HEK293 (cell line): ENCODE measurements at regions not wholly inside any gene's neighbourhood (a gene's known extent, or its start where the extent isn't known, plus 50 kb on each side); places are given as distances from the start of the nearest gene placed in this dataset.

Experiments
- CTCF ChIA-PET: fragments of 350-600 bp; formaldehyde crosslinking; extraction: SDS; loops from one replicate; lab custom pipeline; 2021; ENCODE audit warnings: antibody characterized with exemption; lab: Yijun Ruan, JAX
- POLR2A ChIA-PET: fragments of 300-600 bp; formaldehyde crosslinking; extraction: SDS; loops from one replicate; lab custom pipeline; 2020; ENCODE audit warnings: antibody characterized with exemption, inconsistent platforms; lab: Yijun Ruan, JAX
- H3K27ac ChIP-seq: fragments of 200-500 bp; sonication (Bioruptor generic); 2 replicates; pipeline ENCODE4 v1.5.1; 2014; ENCODE audit warnings: low read depth, low read length, control low read depth, inconsistent platforms; ENCODE audit errors: extremely low read depth
- H3K36me3 ChIP-seq, 2 experiments: fragments of 200-500 bp in 1 of 2; sonication (Bioruptor generic) in 1 of 2; 1 replicate in 1 of 2; 2 replicates in 1 of 2; pipeline ENCODE4 v1.5.1; 2014 to 2017; ENCODE audit warnings: inconsistent platforms in 2 of 2, low read length in 2 of 2; ENCODE audit not compliant: control insufficient read depth in 2 of 2, insufficient read depth in 1 of 2
- H3K4me1 ChIP-seq: fragments of 200-500 bp; sonication (Bioruptor generic); 2 replicates; pipeline ENCODE4 v1.5.1; 2014; ENCODE audit warnings: mild to moderate bottlenecking, low read length, inconsistent platforms; ENCODE audit not compliant: control insufficient read depth, insufficient read depth
- H3K4me3 ChIP-seq: 2 replicates; pipeline ENCODE4 v1.5.1; 2011; ENCODE audit warnings: low read depth, mild to moderate bottlenecking, control low read depth, low read length, moderate library complexity
- H3K9me3 ChIP-seq: fragments of 200-500 bp; sonication (Bioruptor generic); 2 replicates; pipeline ENCODE4 v1.5.1; 2014; ENCODE audit warnings: low read depth, low read length, inconsistent platforms; ENCODE audit not compliant: control insufficient read depth, insufficient read depth
- GLI2 ChIP-seq: fragments of 450-650 bp; formaldehyde crosslinking; IDR thresholded peaks from 2 replicates; pipeline ENCODE4; 2017; ENCODE audit warnings: missing biosample characterization, missing genetic modification characterization, low read depth, borderline replicate concordance
- HOXD13 ChIP-seq: sonication (generic); formaldehyde crosslinking; IDR thresholded peaks from 2 replicates; pipeline ENCODE4 v1.8.0; 2022; ENCODE audit warnings: missing genetic modification reagents, borderline replicate concordance
- KLF16 ChIP-seq: fragments of 450-650 bp; formaldehyde crosslinking; IDR thresholded peaks from 2 replicates; pipeline ENCODE4 v1.5.1; 2017; ENCODE audit warnings: missing biosample characterization, missing genetic modification characterization
- SALL2 ChIP-seq: fragments of 450-650 bp; formaldehyde crosslinking; IDR thresholded peaks from 2 replicates; pipeline ENCODE4 v1.5.0; 2017; ENCODE audit warnings: missing biosample characterization, mild to moderate bottlenecking, missing genetic modification characterization, borderline replicate concordance
- SP2 ChIP-seq: fragments of 450-650 bp; formaldehyde crosslinking; IDR thresholded peaks from 2 replicates; pipeline ENCODE4 v1.5.1; 2016; ENCODE audit warnings: missing biosample characterization, missing genetic modification characterization
- YY2 ChIP-seq: fragments of 450-650 bp; formaldehyde crosslinking; IDR thresholded peaks from 2 replicates; pipeline ENCODE4 v1.5.1; 2016; ENCODE audit warnings: missing biosample characterization, missing genetic modification characterization
- ZEB2 ChIP-seq: fragments of 450-650 bp; formaldehyde crosslinking; IDR thresholded peaks from 2 replicates; pipeline ENCODE4 v1.5.1; 2016; ENCODE audit warnings: missing biosample characterization, missing genetic modification characterization
- ZFP3 ChIP-seq: fragments of 450-650 bp; formaldehyde crosslinking; IDR thresholded peaks from 2 replicates; pipeline ENCODE4 v1.5.1; 2016; ENCODE audit warnings: low read depth, missing biosample characterization, missing genetic modification characterization
- ZFP41 ChIP-seq: fragments of 450-650 bp; formaldehyde crosslinking; IDR thresholded peaks from 2 replicates; pipeline ENCODE4 v1.5.1; 2016; ENCODE audit warnings: missing biosample characterization, missing genetic modification characterization, borderline replicate concordance
- ZNF155 ChIP-seq: fragments of 450-650 bp; formaldehyde crosslinking; IDR thresholded peaks from 2 replicates; pipeline ENCODE4 v1.5.1; 2016; ENCODE audit warnings: missing biosample characterization, missing genetic modification characterization
- ZNF157 ChIP-seq: fragments of 450-650 bp; formaldehyde crosslinking; IDR thresholded peaks from 2 replicates; pipeline ENCODE4 v1.5.1; 2016; ENCODE audit warnings: missing biosample characterization, missing genetic modification characterization
- ZNF214 ChIP-seq: fragments of 450-650 bp; formaldehyde crosslinking; IDR thresholded peaks from 2 replicates; pipeline ENCODE4 v1.5.1; 2017; ENCODE audit warnings: missing biosample characterization, mild to moderate bottlenecking, missing genetic modification characterization, borderline replicate concordance
- ZNF37A ChIP-seq: fragments of 450-650 bp; IDR thresholded peaks from 2 replicates; pipeline ENCODE4 v1.5.1; 2018; ENCODE audit warnings: missing biosample characterization, missing genetic modification characterization
- ZNF423 ChIP-seq: fragments of 450-650 bp; formaldehyde crosslinking; IDR thresholded peaks from 2 replicates; pipeline ENCODE4 v1.5.1; 2016; ENCODE audit warnings: missing biosample characterization, missing genetic modification characterization
- ZNF473 ChIP-seq: fragments of 450-650 bp; formaldehyde crosslinking; IDR thresholded peaks from 2 replicates; pipeline ENCODE4 v1.5.1; 2017; ENCODE audit warnings: missing biosample characterization, missing genetic modification characterization
- ZNF521 ChIP-seq: fragments of 450-650 bp; formaldehyde crosslinking; IDR thresholded peaks from 2 replicates; pipeline ENCODE4 v1.5.1; 2017; ENCODE audit warnings: missing biosample characterization, mild to moderate bottlenecking, missing genetic modification characterization
- ZNF600 ChIP-seq: fragments of 450-650 bp; formaldehyde crosslinking; IDR thresholded peaks from 2 replicates; pipeline ENCODE4 v1.5.1; 2016; ENCODE audit warnings: missing biosample characterization, missing genetic modification characterization
- ZNF658 ChIP-seq: fragments of 450-650 bp; formaldehyde crosslinking; IDR thresholded peaks from 2 replicates; pipeline ENCODE4; 2016; ENCODE audit warnings: missing biosample characterization, missing genetic modification characterization
- ZNF677 ChIP-seq: fragments of 450-650 bp; IDR thresholded peaks from 2 replicates; pipeline ENCODE4 v1.5.0; 2018; ENCODE audit warnings: missing biosample characterization, mild to moderate bottlenecking, missing genetic modification characterization, moderate library complexity
- ZNF747 ChIP-seq: fragments of 450-650 bp; formaldehyde crosslinking; IDR thresholded peaks from 2 replicates; pipeline ENCODE4 v1.5.1; 2016; ENCODE audit warnings: missing biosample characterization, missing genetic modification characterization
- ZNF791 ChIP-seq: fragments of 450-650 bp; formaldehyde crosslinking; IDR thresholded peaks from 2 replicates; pipeline ENCODE4 v1.5.1; 2016; ENCODE audit warnings: missing biosample characterization, missing genetic modification characterization
- TF ChIP-seq, protein P1 (sequence below): IDR thresholded peaks from 2 replicates; pipeline ENCODE4 v1.6.1; 2011; ENCODE audit warnings: mild to moderate bottlenecking, low read depth, low read length, borderline replicate concordance
- TF ChIP-seq, protein P2 (sequence below): fragments of 450-650 bp; formaldehyde crosslinking; IDR thresholded peaks from 2 replicates; pipeline ENCODE4 v1.5.1; 2016; ENCODE audit warnings: missing biosample characterization, missing genetic modification characterization, borderline replicate concordance
- TF ChIP-seq, protein P3 (sequence below): fragments of 450-650 bp; IDR thresholded peaks from 2 replicates; pipeline ENCODE4 v1.5.1; 2018; ENCODE audit warnings: missing biosample characterization, missing genetic modification characterization

DNA sequence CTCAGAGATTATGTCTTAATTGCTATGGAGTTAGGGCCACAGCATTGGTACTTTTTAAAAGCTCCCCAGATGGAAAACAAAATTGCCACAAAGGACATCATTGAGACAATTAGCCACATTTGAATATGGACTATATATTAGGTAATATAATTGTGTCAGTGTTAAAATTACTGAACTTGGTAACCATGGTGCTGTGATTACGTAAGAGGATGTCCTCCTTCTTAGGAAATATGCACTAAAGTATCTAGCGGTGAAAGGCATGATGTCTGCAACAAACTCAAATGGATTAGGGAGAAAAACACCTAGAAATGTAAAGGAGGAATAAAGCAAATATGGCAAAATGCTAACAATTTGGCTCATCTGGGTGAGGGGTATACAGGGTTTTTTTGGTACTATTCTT lies 89.9 kb upstream of the PAK3 start:
- TF ChIP-seq ZNF473 (tag by site-specific recombination) (no peak), GLI2 (tag by site-specific recombination) (no peak), ZNF214 (tag by site-specific recombination) (no peak), ZEB2 (tag by site-specific recombination) (no peak), ZNF157 (tag by site-specific recombination) (no peak), ZNF747 (tag by site-specific recombination) (no peak), ZNF791 (tag by site-specific recombination) (no peak), SP2 (no peak), ZNF677 (tag by site-specific recombination) (no peak)
- TF ChIP-seq, protein P1, sequence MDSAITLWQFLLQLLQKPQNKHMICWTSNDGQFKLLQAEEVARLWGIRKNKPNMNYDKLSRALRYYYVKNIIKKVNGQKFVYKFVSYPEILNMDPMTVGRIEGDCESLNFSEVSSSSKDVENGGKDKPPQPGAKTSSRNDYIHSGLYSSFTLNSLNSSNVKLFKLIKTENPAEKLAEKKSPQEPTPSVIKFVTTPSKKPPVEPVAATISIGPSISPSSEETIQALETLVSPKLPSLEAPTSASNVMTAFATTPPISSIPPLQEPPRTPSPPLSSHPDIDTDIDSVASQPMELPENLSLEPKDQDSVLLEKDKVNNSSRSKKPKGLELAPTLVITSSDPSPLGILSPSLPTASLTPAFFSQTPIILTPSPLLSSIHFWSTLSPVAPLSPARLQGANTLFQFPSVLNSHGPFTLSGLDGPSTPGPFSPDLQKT, result no peak
- no peak overlapping the region for H3K27ac ChIP-seq
- H3K4me1 ChIP-seq, result no peaks in the 10 kb centered on the region
- no peaks in the 10 kb centered on the region for H3K36me3 ChIP-seq
- H3K4me3 ChIP-seq, result no peak overlapping the region
- POLR2A ChIA-PET, result no interaction called here
- CTCF ChIA-PET, result interaction anchor here (1.0 kb wide), 1 partner anchor 14 kb away, joined by 4 read pairs; no protein-coding TSS in a partner anchor
- H3K9me3 ChIP-seq, result no peaks in the 10 kb centered on the region

DNA sequence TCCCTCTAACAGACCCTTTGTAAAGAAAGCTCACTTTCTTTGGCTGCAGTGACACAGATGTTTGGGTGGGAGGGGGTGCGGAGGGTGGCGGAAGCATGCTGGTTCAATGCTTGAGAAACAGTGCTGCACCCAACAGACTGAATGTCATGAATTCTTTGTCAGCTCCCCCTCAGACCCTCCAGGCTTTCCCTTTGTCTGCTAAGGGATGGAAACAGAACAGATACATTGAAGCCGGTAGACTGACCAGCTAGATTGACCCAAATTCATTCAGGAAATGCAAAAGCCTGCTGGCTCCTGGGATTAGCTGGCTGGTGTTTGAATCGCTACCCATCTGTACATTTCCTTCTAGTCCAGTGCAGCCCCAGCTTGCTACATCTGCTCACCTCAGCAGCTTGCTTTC lies 90.8 kb upstream of the PAK3 start:
- H3K9me3 ChIP-seq, result no peaks in the 10 kb centered on the region
- POLR2A ChIA-PET, result no interaction called here
- H3K4me3 ChIP-seq, result no peak overlapping the region
- no peaks in the 10 kb centered on the region for H3K4me1 ChIP-seq
- TF ChIP-seq, protein P2, sequence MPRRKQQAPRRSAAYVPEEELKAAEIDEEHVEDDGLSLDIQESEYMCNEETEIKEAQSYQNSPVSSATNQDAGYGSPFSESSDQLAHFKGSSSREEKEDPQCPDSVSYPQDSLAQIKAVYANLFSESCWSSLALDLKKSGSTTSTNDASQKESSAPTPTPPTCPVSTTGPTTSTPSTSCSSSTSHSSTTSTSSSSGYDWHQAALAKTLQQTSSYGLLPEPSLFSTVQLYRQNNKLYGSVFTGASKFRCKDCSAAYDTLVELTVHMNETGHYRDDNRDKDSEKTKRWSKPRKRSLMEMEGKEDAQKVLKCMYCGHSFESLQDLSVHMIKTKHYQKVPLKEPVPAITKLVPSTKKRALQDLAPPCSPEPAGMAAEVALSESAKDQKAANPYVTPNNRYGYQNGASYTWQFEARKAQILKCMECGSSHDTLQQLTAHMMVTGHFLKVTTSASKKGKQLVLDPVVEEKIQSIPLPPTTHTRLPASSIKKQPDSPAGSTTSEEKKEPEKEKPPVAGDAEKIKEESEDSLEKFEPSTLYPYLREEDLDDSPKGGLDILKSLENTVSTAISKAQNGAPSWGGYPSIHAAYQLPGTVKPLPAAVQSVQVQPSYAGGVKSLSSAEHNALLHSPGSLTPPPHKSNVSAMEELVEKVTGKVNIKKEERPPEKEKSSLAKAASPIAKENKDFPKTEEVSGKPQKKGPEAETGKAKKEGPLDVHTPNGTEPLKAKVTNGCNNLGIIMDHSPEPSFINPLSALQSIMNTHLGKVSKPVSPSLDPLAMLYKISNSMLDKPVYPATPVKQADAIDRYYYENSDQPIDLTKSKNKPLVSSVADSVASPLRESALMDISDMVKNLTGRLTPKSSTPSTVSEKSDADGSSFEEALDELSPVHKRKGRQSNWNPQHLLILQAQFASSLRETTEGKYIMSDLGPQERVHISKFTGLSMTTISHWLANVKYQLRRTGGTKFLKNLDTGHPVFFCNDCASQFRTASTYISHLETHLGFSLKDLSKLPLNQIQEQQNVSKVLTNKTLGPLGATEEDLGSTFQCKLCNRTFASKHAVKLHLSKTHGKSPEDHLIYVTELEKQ (tag by site-specific recombination), result no peak
- TF ChIP-seq ZFP41, result no peak
- TF ChIP-seq ZNF155 (tag by site-specific recombination), result no peak
- TF ChIP-seq ZNF600 (tag by site-specific recombination), result no peak
- no peak for TF ChIP-seq ZNF473 (tag by site-specific recombination)
- no peak for TF ChIP-seq ZNF521
- TF ChIP-seq SALL2 (tag by site-specific recombination), result no peak
- TF ChIP-seq HOXD13 (CRISPR knock-in tag), result no peak
- no peaks in the 10 kb centered on the region for H3K36me3 ChIP-seq
- CTCF ChIA-PET, result interaction anchor here (0.6 to 1.0 kb wide), 3 partner anchors 13 to 429 kb away, joined by 3 to 6 read pairs (median 4); no protein-coding TSS in a partner anchor
- H3K27ac ChIP-seq, result no peak overlapping the region

DNA sequence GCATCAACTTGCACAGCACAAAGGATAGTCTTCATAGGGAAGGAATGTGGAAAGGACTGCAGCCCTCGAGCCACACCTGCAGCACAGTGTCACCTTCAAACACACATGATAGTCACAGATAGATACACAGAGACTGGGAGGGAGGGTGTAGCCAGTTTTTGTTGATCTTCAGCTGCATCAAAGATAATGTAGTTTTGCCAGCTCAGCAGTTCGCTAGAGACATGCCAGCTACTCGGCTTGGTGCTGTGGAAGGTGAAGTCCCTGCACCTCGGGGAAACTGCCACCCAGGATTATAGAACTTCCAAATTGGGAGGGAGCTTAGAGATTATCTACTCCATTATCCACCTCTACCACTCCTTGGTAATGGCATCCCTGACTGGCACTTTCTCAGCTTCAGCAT lies 92.9 kb upstream of the PAK3 start:
- CTCF ChIA-PET, result interaction anchor here (1.3 to 1.6 kb wide), 2 partner anchors 11 to 14 kb away, joined by 3 read pairs; no protein-coding TSS in a partner anchor
- TF ChIP-seq KLF16 (tag by site-specific recombination) (no peak), ZNF658 (tag by site-specific recombination) (no peak), ZNF37A (tag by site-specific recombination) (no peak), ZFP3 (tag by site-specific recombination) (no peak), ZNF423 (tag by site-specific recombination) (no peak), ZNF155 (tag by site-specific recombination) (no peak), YY2 (tag by site-specific recombination) (no peak)
- TF ChIP-seq, protein P3, sequence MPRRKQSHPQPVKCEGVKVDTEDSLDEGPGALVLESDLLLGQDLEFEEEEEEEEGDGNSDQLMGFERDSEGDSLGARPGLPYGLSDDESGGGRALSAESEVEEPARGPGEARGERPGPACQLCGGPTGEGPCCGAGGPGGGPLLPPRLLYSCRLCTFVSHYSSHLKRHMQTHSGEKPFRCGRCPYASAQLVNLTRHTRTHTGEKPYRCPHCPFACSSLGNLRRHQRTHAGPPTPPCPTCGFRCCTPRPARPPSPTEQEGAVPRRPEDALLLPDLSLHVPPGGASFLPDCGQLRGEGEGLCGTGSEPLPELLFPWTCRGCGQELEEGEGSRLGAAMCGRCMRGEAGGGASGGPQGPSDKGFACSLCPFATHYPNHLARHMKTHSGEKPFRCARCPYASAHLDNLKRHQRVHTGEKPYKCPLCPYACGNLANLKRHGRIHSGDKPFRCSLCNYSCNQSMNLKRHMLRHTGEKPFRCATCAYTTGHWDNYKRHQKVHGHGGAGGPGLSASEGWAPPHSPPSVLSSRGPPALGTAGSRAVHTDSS, result no peak
- TF ChIP-seq, protein P2 (tag by site-specific recombination), result no peak

More for the DNA sequence above, 92.9 kb upstream of the PAK3 start:
- Histone ChIP-seq H3K27ac (no peak overlapping the region), H3K9me3 (no peaks in the 10 kb centered on the region), H3K36me3 (no peaks in the 10 kb centered on the region), H3K4me1 (no peaks in the 10 kb centered on the region), H3K4me3 (no peak overlapping the region)
- POLR2A ChIA-PET, result no interaction called here
